CD4-positive, alpha-beta memory T cell (primary cell): ENCODE measurements at regions not wholly inside any gene's neighbourhood (a gene's known extent, or its start where the extent isn't known, plus 50 kb on each side); places are given as distances from the start of the nearest gene placed in this dataset.
A peak's percentile ranks its signal among the peaks of the same experiment; 100 is the strongest.
"Not testable (repeated sequence)": the region's sequence is repeated elsewhere in the genome, so short reads cannot be mapped to it uniquely, and the experiment has no call there.

Experiments
- CTCF ChIA-PET: fragments of 350-600 bp; sonication (Branson Sonifier 250); formaldehyde crosslinking; loops from one replicate; lab custom pipeline; 2021; ENCODE audit warnings: inconsistent platforms; ENCODE audit not compliant: partially characterized antibody; lab: Charles Lee
- POLR2A ChIA-PET: fragments of 350-600 bp; sonication (Branson Sonifier 250); formaldehyde crosslinking; loops from one replicate; lab custom pipeline; 2021; ENCODE audit not compliant: partially characterized antibody; lab: Charles Lee
- DNase-seq, 5 donors: peaks; one replicate each; pipeline versions ENCODE4 v3.0.0 to v3.0.0-alpha.2; 2020 to 2022; ENCODE audit warnings: mixed read lengths in 1 of 5
- H3K27ac ChIP-seq: one replicate; pipeline ENCODE4 v1.7.0; 2013; ENCODE audit warnings: low read depth, low read length
- H3K27me3 ChIP-seq: 2 replicates; pipeline ENCODE4 v1.7.0; 2013; ENCODE audit warnings: mild to moderate bottlenecking, low read length, moderate library complexity; ENCODE audit not compliant: insufficient read depth
- H3K36me3 ChIP-seq: 2 replicates; pipeline ENCODE4 v1.7.0; 2013; ENCODE audit warnings: mild to moderate bottlenecking, low read length, moderate library complexity; ENCODE audit not compliant: insufficient read depth
- H3K4me1 ChIP-seq: 2 replicates; pipeline ENCODE4 v1.7.0; 2013; ENCODE audit warnings: mild to moderate bottlenecking, low read length, moderate library complexity; ENCODE audit not compliant: insufficient read depth
- H3K4me3 ChIP-seq, 2 donors: one replicate each; pipeline ENCODE4 v1.7.0; 2013; ENCODE audit warnings: low read length in 2 of 2, mild to moderate bottlenecking in 1 of 2
- H3K9me3 ChIP-seq, 2 donors: one replicate each; pipeline ENCODE4 v1.7.0; 2013; ENCODE audit warnings: low read length in 2 of 2, control low read depth in 1 of 2; ENCODE audit not compliant: control insufficient read depth in 1 of 2
- H3K27ac Mint-ChIP-seq, 7 donors: one replicate each; pipeline ENCODE4 v1.8.0; 2020 to 2021; ENCODE audit warnings: mixed read lengths in 7 of 7, mild to moderate bottlenecking in 6 of 7, inconsistent platforms in 3 of 7, moderate library complexity in 3 of 7
- H3K27me3 Mint-ChIP-seq, 2 donors: one replicate each; pipeline ENCODE4 v1.8.0; 2020 to 2021; ENCODE audit warnings: mixed read lengths in 2 of 2
- H3K36me3 Mint-ChIP-seq, 2 donors: one replicate each; pipeline ENCODE4 v1.8.0; 2020 to 2021; ENCODE audit warnings: mixed read lengths in 2 of 2, inconsistent platforms in 1 of 2, mild to moderate bottlenecking in 1 of 2
- H3K4me1 Mint-ChIP-seq, 4 donors: one replicate each; pipeline ENCODE4 v1.8.0; 2020 to 2021; ENCODE audit warnings: mixed read lengths in 4 of 4, mild to moderate bottlenecking in 1 of 4
- H3K4me3 Mint-ChIP-seq, 8 donors: one replicate each; pipeline ENCODE4 v1.8.0; 2020 to 2021; ENCODE audit warnings: mixed read lengths in 8 of 8, mild to moderate bottlenecking in 7 of 8, moderate library complexity in 6 of 8, inconsistent platforms in 3 of 8
- H3K9me3 Mint-ChIP-seq, 8 donors: one replicate each; pipeline ENCODE4 v1.8.0; 2020 to 2021; ENCODE audit warnings: mixed read lengths in 8 of 8, mild to moderate bottlenecking in 5 of 8, inconsistent platforms in 3 of 8, moderate library complexity in 1 of 8
- intact Hi-C: fragments of 100-400 bp; cut with micrococcal nuclease; formaldehyde crosslinking; loops from one replicate; pipeline ENCODE4 v1.15.1; 2023

GRCh38 chr20:26218301-26218700, 521.6 kb upstream of the ZNF337 start:
- Histone ChIP-seq H3K36me3 (no peaks in the 10 kb centered on the region), H3K9me3 (no peaks in the 10 kb centered on the region), H3K4me1 (no peaks in the 10 kb centered on the region), H3K4me3 (no peak overlapping the region), H3K27ac (no peak overlapping the region), H3K27me3 (no peaks in the 10 kb centered on the region)
- intact Hi-C loops = no loop called here
- H3K4me3 Mint-ChIP-seq = no peak overlapping the region
- no peak for DNase-seq
- ChIA-PET CTCF (no interaction called here), POLR2A (no interaction called here)
- H3K4me1 Mint-ChIP-seq = peaks cover 0 to under 1% (median 0%) of the 10 kb centered on the region in 4 donors
- no peaks in the 10 kb centered on the region for H3K36me3 Mint-ChIP-seq
- H3K9me3 Mint-ChIP-seq = peaks cover 0 to 11% (median 0%) of the 10 kb centered on the region in 8 donors
- no peak overlapping the region for H3K27ac Mint-ChIP-seq
- H3K27me3 Mint-ChIP-seq = no peaks in the 10 kb centered on the region

DNA sequence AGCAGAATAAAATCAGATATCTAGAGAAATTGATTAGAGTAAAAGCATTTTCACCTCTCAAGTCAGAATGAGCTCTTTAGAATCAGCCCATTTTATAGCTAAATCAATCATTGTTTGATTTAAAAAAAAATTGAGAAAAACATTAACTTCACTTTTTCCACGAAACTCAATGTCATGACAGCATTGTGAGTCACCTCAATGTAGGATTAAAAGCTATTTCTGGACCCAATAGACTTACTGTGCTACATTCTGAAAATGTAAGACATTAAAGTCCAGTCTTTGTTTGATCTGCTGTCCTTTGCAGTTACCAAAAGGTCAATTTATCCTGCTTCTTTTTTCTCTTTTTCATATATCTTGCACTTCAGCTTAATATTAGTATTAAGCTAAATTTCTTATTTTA, 519.4 kb upstream of the ZNF337 start:
- Histone ChIP-seq H3K4me3 (no peak overlapping the region), H3K4me1 (no peaks in the 10 kb centered on the region), H3K9me3 (no peaks in the 10 kb centered on the region), H3K27ac (no peak overlapping the region), H3K36me3 (no peaks in the 10 kb centered on the region), H3K27me3 (no peaks in the 10 kb centered on the region)
- Mint-ChIP-seq H3K4me3 (no peak overlapping the region), H3K4me1 (peaks cover 0 to 2% (median under 1%) of the 10 kb centered on the region in 4 donors), H3K9me3 (peaks cover 0 to 11% (median 0%) of the 10 kb centered on the region in 8 donors), H3K27me3 (no peaks in the 10 kb centered on the region), H3K36me3 (no peaks in the 10 kb centered on the region), H3K27ac (no peak overlapping the region)
- DNase-seq = no peak
- ChIA-PET CTCF (interaction anchor here (1.0 kb wide), 1 partner anchor 11 kb away, joined by 3 read pairs; no protein-coding TSS in a partner anchor), POLR2A (no interaction called here)
- intact Hi-C loops = no loop called here

DNA sequence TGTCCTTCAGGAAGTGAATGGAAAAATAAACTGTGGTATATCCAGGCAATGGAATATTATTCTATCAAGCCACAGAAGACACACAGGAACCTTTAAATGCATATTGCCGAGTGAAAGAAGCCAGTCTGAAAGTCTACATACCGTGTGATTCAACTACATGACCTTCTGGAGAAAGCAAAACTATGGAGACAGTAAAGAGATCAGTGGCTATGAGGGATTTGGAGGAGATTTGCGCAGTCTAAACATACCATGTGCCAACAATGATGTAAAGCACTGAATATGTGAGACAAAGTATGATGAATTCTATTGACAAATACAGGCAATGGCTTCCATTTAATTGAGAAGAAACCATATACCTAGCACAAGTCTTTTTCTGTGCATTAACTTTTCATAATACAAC, 518.3 kb upstream of the ZNF337 start:
- no peaks in the 10 kb centered on the region for H3K9me3 ChIP-seq
- no peak for DNase-seq
- H3K27me3 Mint-ChIP-seq = peaks cover 0 to under 1% of the 10 kb centered on the region in 2 donors
- H3K27ac Mint-ChIP-seq = no peak overlapping the region
- intact Hi-C loops = no loop called here
- H3K4me1 Mint-ChIP-seq = peaks cover 0 to 5% (median 4%) of the 10 kb centered on the region in 4 donors
- H3K27me3 ChIP-seq = no peaks in the 10 kb centered on the region
- H3K4me1 ChIP-seq = no peaks in the 10 kb centered on the region
- H3K4me3 ChIP-seq = no peak overlapping the region
- no peaks in the 10 kb centered on the region for H3K36me3 Mint-ChIP-seq
- no peak overlapping the region for H3K4me3 Mint-ChIP-seq
- H3K36me3 ChIP-seq = no peaks in the 10 kb centered on the region
- CTCF ChIA-PET = no interaction called here
- peaks cover 0 to 8% (median under 1%) of the 10 kb centered on the region in 8 donors for H3K9me3 Mint-ChIP-seq
- no peak overlapping the region for H3K27ac ChIP-seq
- POLR2A ChIA-PET = no interaction called here

DNA sequence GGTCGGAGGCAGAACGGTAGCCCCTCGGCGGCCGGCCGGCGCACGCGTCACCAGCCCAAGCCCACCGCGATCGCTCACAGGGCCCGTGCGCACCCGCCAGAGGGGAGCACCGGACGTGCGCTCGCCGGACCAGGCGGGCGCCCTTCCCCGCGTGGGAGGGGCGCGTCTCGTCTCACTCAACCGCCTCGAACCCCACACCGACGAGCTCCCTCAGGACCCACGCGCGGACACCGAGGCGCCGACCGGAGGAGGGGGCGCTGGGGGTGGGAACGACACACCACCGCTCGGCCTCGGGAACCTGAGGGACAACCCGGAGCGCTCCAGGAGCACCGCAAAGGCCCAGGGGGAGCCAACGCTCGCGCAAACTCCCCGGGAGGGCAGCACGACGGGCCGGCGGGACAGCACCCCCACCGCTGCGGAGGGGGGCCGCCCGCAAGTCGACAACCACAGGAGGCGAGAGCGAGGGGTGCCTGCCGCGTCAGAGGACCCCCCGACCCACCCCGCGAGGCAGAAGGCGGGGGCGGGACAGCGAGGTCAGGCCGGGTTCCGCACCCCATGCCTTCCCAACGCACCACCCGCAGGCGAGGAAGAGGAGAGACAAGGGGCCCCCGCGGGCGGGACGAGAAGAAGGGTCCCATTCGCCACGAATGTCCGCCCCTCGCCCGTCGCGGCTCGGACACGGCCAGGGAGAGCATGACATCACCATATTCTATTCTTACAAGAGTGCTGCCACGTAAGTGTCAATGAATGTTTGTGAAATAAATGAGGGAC, 512.7 kb upstream of the ZNF337 start:
- intact Hi-C loops = no loop called here
- Mint-ChIP-seq H3K27ac (peak overlapping the region in 4 of 7 donors; percentile 39 to 55 (median 50)), H3K4me3 (peak overlapping the region; percentile 0 to 81 (median 70)), H3K4me1 (peaks cover 10 to 17% (median 10%) of the 10 kb centered on the region in 4 donors), H3K27me3 (peaks cover 9 to 12% of the 10 kb centered on the region in 2 donors), H3K36me3 (peaks cover 0 to 1% of the 10 kb centered on the region in 2 donors), H3K9me3 (peaks cover 0 to 10% (median 4%) of the 10 kb centered on the region in 8 donors)
- Histone ChIP-seq H3K27me3 (no peaks in the 10 kb centered on the region), H3K4me3 (peak overlapping the region in 1 of 2 donors; percentile 38), H3K27ac (no peak overlapping the region), H3K36me3 (no peaks in the 10 kb centered on the region), H3K4me1 (no peaks in the 10 kb centered on the region), H3K9me3 (no peaks in the 10 kb centered on the region)
- DNase-seq = peak in 4 of 5 donors; percentile 4 to 35 (median 12)
- ChIA-PET CTCF (no interaction called here), POLR2A (no interaction called here)

GRCh38 chr20:26208296-26209091, 511.8 kb upstream of the ZNF337 start:
- Histone ChIP-seq H3K4me1 (no peaks in the 10 kb centered on the region), H3K4me3 (peak overlapping the region in 1 of 2 donors; percentile 27), H3K9me3 (no peaks in the 10 kb centered on the region), H3K27ac (peak overlapping the region; percentile 35), H3K27me3 (no peaks in the 10 kb centered on the region), H3K36me3 (no peaks in the 10 kb centered on the region)
- Mint-ChIP-seq H3K27me3 (peaks cover 9 to 12% of the 10 kb centered on the region in 2 donors), H3K9me3 (peaks cover 0 to 8% (median 4%) of the 10 kb centered on the region in 8 donors), H3K36me3 (peaks cover 0 to 1% of the 10 kb centered on the region in 2 donors), H3K4me3 (peak overlapping the region in 5 of 8 donors; percentile 29 to 85 (median 69)), H3K4me1 (peaks cover 10 to 17% (median 10%) of the 10 kb centered on the region in 4 donors), H3K27ac (no peak overlapping the region)
- CTCF ChIA-PET = no interaction called here
- POLR2A ChIA-PET = no interaction called here
- peak; percentile 39 to 68 (median 54) for DNase-seq
- intact Hi-C loops = no loop called here

DNA sequence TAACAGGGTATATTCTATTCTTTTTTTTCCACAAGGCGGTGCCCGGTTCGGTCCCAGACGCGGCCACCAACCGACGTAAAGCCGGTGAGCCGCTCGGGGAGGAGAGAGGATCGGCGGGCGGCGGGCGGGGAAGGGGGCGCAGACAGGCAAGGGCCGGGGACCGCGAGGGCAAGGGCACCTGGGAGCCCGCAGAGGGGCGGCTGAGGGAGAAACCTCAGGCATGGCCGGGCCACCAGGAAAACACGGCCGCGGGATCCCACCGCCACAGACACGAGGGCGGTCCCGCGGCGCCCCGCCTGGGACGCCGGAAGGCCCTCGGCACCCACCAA, 511.3 kb upstream of the ZNF337 start:
- H3K27ac ChIP-seq = peak overlapping the region; percentile 35
- Mint-ChIP-seq H3K4me1 (peaks cover 8 to 17% (median 10%) of the 10 kb centered on the region in 4 donors), H3K27ac (peak overlapping the region in 6 of 7 donors; percentile 33 to 88 (median 63)), H3K4me3 (peak overlapping the region; percentile 82 to 86 (median 84)), H3K27me3 (peaks cover 9 to 12% of the 10 kb centered on the region in 2 donors), H3K9me3 (peaks cover 0 to 13% (median 7%) of the 10 kb centered on the region in 8 donors)
- H3K9me3 ChIP-seq, H3K36me3 Mint-ChIP-seq, H3K27me3 ChIP-seq, POLR2A ChIA-PET, H3K36me3 ChIP-seq, H3K4me1 ChIP-seq, CTCF ChIA-PET, intact Hi-C loops, H3K4me3 ChIP-seq: not testable (repeated sequence)
- DNase-seq = peak in 4 of 5 donors; percentile 6 to 32 (median 10)
